Non-pigmented ciliary epithelial cell (primary cell): ENCODE measurements at regions not wholly inside any gene's neighbourhood (a gene's known extent, or its start where the extent isn't known, plus 50 kb on each side); places are given as distances from the start of the nearest gene placed in this dataset.

Experiments
- DNase-seq: peaks from one replicate; pipeline ENCODE4 v3.0.0-alpha.2; 2010; ENCODE audit warnings: low read depth

DNA sequence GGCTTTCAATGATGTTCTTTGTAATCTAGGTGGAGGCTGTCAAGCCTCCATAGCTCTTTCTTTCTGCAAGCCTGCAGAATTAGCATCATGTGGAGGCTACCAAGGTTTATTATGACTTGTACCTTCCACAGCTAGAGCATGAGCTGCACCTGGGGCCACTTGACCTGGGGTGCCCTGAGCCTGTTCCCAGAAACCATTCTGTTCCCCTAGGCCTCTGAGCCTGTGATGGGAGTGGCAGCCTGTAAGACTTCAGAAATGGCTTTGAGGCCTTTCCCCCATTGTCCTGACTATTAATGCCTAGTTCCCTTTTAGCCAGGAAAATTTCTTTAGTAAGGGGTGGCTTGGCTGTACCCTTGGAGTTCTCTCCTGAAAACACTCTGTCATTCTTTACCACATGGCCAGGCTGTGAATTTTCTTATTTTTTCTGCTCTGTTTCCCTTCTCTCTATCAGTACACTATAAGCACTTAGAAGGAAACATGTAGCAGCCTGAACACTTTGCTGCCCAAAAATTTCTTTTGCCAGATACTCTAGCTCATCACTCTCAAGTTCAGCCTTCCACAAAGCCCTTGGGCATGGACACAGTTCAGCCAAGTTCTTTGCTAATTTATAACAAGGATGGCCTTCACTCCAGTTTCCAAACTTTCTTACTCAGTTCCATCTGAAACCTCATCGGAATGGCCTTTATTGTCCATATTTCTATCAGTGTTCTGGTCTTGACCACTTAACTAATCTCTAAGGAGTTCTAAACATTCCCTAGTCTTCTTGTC, 61.4 kb upstream of the NR3C1 start:
- DNase-seq = no peak

DNA sequence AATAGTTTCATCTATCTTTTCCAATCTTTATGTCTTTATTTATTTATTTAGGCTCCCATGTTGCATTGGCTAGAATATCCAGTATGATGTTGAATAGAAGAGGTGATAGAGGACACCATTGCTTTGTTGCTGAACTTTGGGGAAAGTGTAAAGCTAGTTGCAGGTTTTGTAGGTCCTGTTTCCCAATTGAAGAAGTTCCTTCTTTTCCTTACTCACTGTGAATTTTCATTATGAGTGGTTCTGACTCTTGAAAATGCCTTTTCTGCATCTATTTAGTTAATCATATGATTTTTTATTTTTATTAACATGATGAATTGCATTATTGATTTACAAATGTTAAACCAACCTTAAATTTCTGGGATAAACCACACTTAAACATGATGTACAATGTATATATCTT, 58.9 kb upstream of the NR3C1 start:
- DNase-seq = no peak

DNA sequence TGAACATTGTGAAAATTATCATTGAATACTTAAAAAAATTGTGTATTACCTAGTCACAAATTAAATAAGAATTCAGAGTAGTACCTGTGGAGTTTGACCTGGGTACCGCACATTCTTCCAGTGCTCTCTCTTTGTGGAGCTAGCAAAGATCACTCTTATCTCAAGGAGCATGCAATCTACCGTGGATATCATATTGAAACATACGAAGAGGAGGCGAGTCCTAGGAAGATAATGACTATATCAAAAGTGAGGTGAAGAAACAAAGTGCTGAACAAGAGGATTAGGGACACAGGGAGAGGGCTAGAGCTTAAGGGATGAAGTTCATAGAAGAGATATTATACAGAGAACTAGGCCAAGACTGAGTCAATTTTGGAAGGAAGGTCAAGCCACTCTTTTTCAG, 55.9 kb upstream of the NR3C1 start:
- DNase-seq = no peak

DNA sequence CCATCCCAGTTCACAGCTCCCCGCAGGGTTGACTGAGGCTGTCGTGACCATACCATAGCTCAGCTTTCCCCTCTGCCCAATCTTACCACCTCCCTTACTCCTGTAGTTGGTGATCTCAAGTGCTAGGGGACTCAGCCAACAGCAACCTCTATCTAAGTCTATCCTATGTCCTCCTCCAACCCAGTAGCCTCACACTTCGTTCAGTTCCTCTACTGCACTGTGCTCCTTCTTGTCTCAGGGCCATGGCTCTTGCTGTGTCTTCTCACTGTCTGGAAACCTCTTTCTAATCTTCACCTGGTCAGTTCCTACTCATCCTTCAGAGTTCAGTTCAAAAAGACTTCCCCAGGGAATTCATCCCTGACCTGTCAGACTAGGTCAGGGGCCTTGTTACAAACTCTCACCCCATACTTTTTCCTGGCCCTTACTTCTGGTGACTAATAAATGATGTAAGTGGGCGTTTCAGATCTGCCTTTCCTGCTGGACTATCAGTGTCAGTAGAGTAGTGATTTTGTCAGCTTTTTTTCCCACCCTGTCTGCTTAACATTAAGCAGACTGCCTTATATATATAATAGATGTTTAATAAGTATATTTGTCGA, 53.6 kb upstream of the NR3C1 start:
- no peak for DNase-seq

DNA sequence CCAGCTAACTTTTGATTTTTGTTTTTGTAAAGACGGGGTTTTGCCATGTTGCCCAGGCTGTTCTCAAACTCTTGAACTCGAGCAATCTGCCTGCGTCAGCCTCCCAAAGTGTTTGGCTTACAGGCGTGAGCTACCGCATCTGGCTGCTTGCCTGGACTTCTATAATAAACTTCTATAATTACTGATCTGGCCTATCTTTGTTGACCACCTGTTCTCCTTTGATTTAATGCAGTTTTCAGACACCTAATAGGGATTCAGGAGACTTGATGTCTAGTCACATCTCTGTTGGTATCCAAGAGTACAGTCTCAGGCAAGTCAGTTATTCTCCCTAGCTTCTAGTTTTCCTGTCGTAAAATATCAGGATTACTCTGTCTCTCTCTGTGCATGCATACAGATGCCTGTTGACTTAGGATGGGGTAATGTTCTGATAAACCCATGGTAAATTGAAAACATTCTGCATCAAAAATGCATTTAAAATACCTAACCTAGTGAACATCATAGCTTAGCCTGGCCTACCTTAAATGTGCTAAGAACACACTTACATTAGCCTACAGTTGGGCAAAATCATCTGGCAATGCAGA, 51.5 kb upstream of the NR3C1 start:
- DNase-seq = no peak

DNA sequence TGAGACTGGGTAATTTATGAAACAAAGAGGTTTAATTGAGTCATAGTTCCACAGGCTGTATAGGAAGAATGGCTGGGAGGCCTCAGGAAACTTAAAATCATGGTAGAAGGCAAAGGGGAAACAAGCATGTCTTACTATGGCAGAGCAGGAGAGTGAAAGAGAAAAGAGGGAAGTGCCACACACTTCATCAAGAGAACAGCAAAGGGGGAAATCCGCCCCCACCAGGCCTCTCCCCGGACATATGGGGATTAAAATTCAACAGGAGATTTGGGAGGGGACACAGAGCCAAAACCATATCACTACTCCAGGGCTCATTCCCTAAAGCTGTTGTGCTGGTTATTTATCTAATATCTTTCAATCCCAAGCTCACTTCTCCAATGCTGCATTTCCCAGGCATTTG, 50.2 kb upstream of the NR3C1 start:
- DNase-seq = no peak
